ENCODE measurements at regions not wholly inside any gene's neighbourhood (a gene's known extent, or its start where the extent isn't known, plus 50 kb on each side); places are given as distances from the start of the nearest gene placed in this dataset.

DNA sequence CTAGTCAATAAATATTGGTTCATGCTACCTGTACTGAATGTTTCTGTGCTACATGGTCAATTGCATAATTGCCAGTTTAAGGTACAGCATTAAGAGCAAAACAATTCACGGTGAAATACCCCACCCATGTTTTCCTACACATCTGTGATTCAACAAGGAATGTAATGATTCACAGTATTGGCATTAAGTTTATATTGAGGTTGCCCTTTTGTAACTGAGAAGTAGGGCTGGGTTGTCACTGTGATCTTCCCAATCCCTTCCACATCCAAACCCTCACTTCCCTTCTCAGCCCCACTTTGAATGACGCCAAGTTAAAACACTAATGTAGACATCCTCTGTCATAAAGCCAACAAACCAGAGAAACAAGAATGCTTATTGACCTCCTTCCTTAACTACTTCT lies 112.0 kb upstream of the TJP1 start:
- H3K9me3 ChIP-seq (ENCODE audit: low read length): no peaks in the 10 kb centered on the region
- H3K4me1 ChIP-seq (ENCODE audit: insufficient read depth, low read length): no peaks in the 10 kb centered on the region
- FAIRE-seq (no peak), DNase-seq (ENCODE audit: low spot score) (no peak), ATAC-seq (no peak)
- in situ Hi-C loops (cut with HindIII; ENCODE audit: extremely low pct_ligation_motif_present, low pct_unique_long_range_greater_than_20kb) (no loop called here), intact Hi-C loops (cut with micrococcal nuclease; ENCODE audit: unreplicated experiment) (no loop called here)
- H3K9ac ChIP-seq (ENCODE audit: insufficient read depth, low read depth, low read length): no peak overlapping the region
- no peaks in the 10 kb centered on the region for H4K20me1 ChIP-seq (ENCODE audit: insufficient read depth, low read length)
- no peak overlapping the region for H3K27ac ChIP-seq (ENCODE audit: extremely low read length, insufficient read depth, low read length)
- H3K27me3 ChIP-seq (ENCODE audit: control insufficient read depth in 1 of 2, insufficient read depth in 2 of 2, low read length in 2 of 2): peaks cover 0 to 6% of the 10 kb centered on the region in 2 experiments; a peak in 1 of 5 replicates
- no peak for TF ChIP-seq ZNF790 (CRISPR knock-in tag; IDR thresholded peaks at IDR 0.05; ENCODE audit: borderline replicate concordance)
- 15% methylated on average over 2 of the region's 2 CpGs for WGBS (ENCODE audit: low lambda C conversion rate)
- no TSS peak for BruUV-seq (replicated peaks)
- H3K36me3 ChIP-seq (replicated peaks in 1 of 2; ENCODE audit: control insufficient read depth in 1 of 2, insufficient read depth in 2 of 2, low read length in 2 of 2): no peaks in the 10 kb centered on the region
- H2AFZ ChIP-seq (ENCODE audit: low read length): no peak overlapping the region
- H3K79me2 ChIP-seq (ENCODE audit: insufficient read depth, low read length): no peaks in the 10 kb centered on the region
- no peak overlapping the region for H3K4me2 ChIP-seq (ENCODE audit: low read depth, low read length)
- CTCF ChIA-PET (ENCODE audit: low intra/inter-chr PET ratio, low total read pairs): no interaction called here
- POLR2A ChIA-PET: no interaction called here
- no peak overlapping the region for H3K4me3 ChIP-seq (replicated peaks in 1 of 3; ENCODE audit: insufficient read depth in 1 of 3, low read depth in 2 of 3, low read length in 3 of 3)

DNA sequence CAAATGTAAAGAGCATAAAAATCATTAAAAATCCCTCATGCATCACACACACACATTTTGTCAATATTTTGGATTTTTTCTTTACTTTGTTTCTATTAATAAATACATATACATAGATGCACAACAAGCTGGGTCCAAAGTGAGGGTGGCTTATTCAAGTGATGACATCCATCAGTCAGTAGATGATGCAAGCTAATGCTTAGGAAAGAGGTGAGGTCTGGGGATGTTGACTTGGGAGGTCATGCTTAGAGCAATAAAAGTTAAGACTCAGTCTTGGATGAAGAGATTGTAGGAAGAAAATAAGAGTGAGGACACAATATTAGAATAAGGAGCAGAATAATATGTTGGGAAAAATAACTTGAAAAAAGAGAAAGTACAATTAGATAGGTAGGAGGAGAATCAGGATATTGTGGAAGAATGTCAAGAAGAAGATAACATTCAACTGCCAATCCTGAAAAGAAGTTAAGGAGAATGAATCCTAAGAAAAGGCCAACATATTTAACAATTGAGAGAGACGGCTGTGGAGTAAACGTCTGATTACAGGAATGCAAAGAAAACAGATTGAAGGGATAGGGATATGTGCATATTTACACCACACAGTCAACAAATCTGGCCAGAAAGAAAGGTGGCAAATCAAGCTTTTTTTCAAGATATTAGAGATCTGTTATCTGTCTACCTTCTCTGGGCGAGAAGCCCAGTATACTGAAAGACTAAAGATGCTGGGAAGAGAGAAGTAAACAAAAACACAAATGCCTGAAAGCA lies 111.0 kb upstream of the TJP1 start:
- ATAC-seq: no peak
- no peak overlapping the region for H2AFZ ChIP-seq (ENCODE audit: low read length)
- WGBS (ENCODE audit: low lambda C conversion rate): 28% methylated on average over 3 of the region's 3 CpGs
- no peaks in the 10 kb centered on the region for H3K79me2 ChIP-seq (ENCODE audit: insufficient read depth, low read length)
- POLR2A ChIA-PET: no interaction called here
- H3K4me3 ChIP-seq (replicated peaks in 1 of 3; ENCODE audit: insufficient read depth in 1 of 3, low read depth in 2 of 3, low read length in 3 of 3): no peak overlapping the region
- intact Hi-C loops (cut with micrococcal nuclease; ENCODE audit: unreplicated experiment): no loop called here
- no peak overlapping the region for H3K27ac ChIP-seq (ENCODE audit: extremely low read length, insufficient read depth, low read length)
- H3K27me3 ChIP-seq (ENCODE audit: control insufficient read depth in 1 of 2, insufficient read depth in 2 of 2, low read length in 2 of 2): peaks cover 0 to 6% of the 10 kb centered on the region in 2 experiments; a peak in 1 of 5 replicates
- H4K20me1 ChIP-seq (ENCODE audit: insufficient read depth, low read length): no peaks in the 10 kb centered on the region
- DNase-seq (ENCODE audit: low spot score): no peak
- H3K36me3 ChIP-seq (replicated peaks in 1 of 2; ENCODE audit: control insufficient read depth in 1 of 2, insufficient read depth in 2 of 2, low read length in 2 of 2): no peaks in the 10 kb centered on the region
- H3K4me1 ChIP-seq (ENCODE audit: insufficient read depth, low read length): no peaks in the 10 kb centered on the region
- no peak for FAIRE-seq
- in situ Hi-C loops (cut with HindIII; ENCODE audit: extremely low pct_ligation_motif_present, low pct_unique_long_range_greater_than_20kb): no loop called here
- H3K4me2 ChIP-seq (ENCODE audit: low read depth, low read length): no peak overlapping the region
- no peak overlapping the region for H3K9ac ChIP-seq (ENCODE audit: insufficient read depth, low read depth, low read length)
- no peaks in the 10 kb centered on the region for H3K9me3 ChIP-seq (ENCODE audit: low read length)
- TF ChIP-seq REL (CRISPR knock-in tag; conservative IDR thresholded peaks at IDR 0.05): no peak
- TF ChIP-seq ZNF451 (CRISPR knock-in tag; IDR thresholded peaks at IDR 0.05): no peak
- TF ChIP-seq, protein P1, sequence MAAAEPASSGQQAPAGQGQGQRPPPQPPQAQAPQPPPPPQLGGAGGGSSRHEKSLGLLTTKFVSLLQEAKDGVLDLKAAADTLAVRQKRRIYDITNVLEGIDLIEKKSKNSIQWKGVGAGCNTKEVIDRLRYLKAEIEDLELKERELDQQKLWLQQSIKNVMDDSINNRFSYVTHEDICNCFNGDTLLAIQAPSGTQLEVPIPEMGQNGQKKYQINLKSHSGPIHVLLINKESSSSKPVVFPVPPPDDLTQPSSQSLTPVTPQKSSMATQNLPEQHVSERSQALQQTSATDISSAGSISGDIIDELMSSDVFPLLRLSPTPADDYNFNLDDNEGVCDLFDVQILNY (CRISPR knock-in tag; conservative IDR thresholded peaks at IDR 0.05): no peak
- no peak for TF ChIP-seq STAT5B (CRISPR knock-in tag; IDR thresholded peaks at IDR 0.05)
- TF ChIP-seq, protein P2, sequence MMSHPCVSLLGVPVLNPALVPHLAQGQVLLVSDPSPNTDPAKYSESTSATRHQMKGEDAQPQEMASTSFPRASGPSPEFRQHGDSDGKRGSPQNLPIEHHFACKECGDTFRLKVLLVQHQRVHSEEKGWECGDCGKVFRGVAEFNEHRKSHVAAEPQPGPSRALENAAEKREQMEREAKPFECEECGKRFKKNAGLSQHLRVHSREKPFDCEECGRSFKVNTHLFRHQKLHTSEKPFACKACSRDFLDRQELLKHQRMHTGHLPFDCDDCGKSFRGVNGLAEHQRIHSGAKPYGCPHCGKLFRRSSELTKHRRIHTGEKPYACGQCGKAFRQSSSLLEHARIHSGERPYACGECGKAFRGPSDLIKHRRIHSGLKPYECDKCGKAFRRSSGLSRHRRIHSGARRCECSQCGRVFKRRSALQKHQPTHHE (CRISPR knock-in tag; IDR thresholded peaks at IDR 0.05; ENCODE audit: borderline replicate concordance): no peak
- no peak for TF ChIP-seq HNRNPLL (IDR thresholded peaks at IDR 0.05; ENCODE audit: low read depth, low read length, poor library complexity, severe bottlenecking)
- TF ChIP-seq ZNF839 (CRISPR knock-in tag; IDR thresholded peaks at IDR 0.05; ENCODE audit: borderline replicate concordance): no peak
- TF ChIP-seq, protein P3, sequence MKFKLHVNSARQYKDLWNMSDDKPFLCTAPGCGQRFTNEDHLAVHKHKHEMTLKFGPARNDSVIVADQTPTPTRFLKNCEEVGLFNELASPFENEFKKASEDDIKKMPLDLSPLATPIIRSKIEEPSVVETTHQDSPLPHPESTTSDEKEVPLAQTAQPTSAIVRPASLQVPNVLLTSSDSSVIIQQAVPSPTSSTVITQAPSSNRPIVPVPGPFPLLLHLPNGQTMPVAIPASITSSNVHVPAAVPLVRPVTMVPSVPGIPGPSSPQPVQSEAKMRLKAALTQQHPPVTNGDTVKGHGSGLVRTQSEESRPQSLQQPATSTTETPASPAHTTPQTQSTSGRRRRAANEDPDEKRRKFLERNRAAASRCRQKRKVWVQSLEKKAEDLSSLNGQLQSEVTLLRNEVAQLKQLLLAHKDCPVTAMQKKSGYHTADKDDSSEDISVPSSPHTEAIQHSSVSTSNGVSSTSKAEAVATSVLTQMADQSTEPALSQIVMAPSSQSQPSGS (CRISPR knock-in tag; IDR thresholded peaks at IDR 0.05): no peak
- TF ChIP-seq, protein P4, sequence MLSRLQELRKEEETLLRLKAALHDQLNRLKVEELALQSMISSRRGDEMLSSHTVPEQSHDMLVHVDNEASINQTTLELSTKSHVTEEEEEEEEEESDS (CRISPR knock-in tag; IDR thresholded peaks at IDR 0.05; ENCODE audit: borderline replicate concordance): no peak
- CTCF ChIA-PET (ENCODE audit: low intra/inter-chr PET ratio, low total read pairs): no interaction called here
- no TSS peak for BruUV-seq (replicated peaks)
